Heart left ventricle (tissue), 16 donors: ENCODE measurements at regions not wholly inside any gene's neighbourhood (a gene's known extent, or its start where the extent isn't known, plus 50 kb on each side); places are given as distances from the start of the nearest gene placed in this dataset.
"Not testable (repeated sequence)": the region's sequence is repeated elsewhere in the genome, so short reads cannot be mapped to it uniquely, and the experiment has no call there.

Experiments
- ATAC-seq, 4 donors: fragments of 200-7000 bp; cut with Tn5 transposase; one replicate each; pipeline ENCODE4 v1.9.1; 2020 to 2022; ENCODE audit warnings: moderate library complexity in 4 of 4, mild to moderate bottlenecking in 3 of 4, moderate number of reproducible peaks in 1 of 4
- DNase-seq, 5 donors: peaks; one replicate each; pipeline ENCODE4 v3.0.0-alpha.2; 2020
- H3K27ac ChIP-seq, 12 donors: fragments of 200-600 bp; sonication (generic) in 4 of 12; one replicate each; pipeline versions ENCODE4 v1.5.0 to v1.8.0; 2016 to 2022; ENCODE audit warnings: mild to moderate bottlenecking in 2 of 12
- H3K27me3 ChIP-seq, 9 donors: fragments of 200-600 bp; sonication (generic) in 2 of 9; one replicate each; pipeline versions ENCODE4 v1.5.1 to v1.8.0; 2016 to 2022; ENCODE audit warnings: mild to moderate bottlenecking in 3 of 9
- H3K36me3 ChIP-seq, 9 donors: fragments of 200-600 bp; sonication (generic) in 2 of 9; one replicate each; pipeline versions ENCODE4 v1.5.0 to v1.8.0; 2018 to 2022; ENCODE audit warnings: mild to moderate bottlenecking in 2 of 9
- H3K4me1 ChIP-seq, 12 donors: fragments of 200-600 bp; sonication (generic) in 4 of 12; one replicate each; pipeline versions ENCODE4 v1.5.0 to v1.8.0; 2016 to 2022; ENCODE audit warnings: mild to moderate bottlenecking in 3 of 12
- H3K4me3 ChIP-seq, 12 donors: fragments of 200-600 bp; sonication (generic) in 4 of 12; one replicate each; pipeline versions ENCODE4 v1.5.0 to v1.8.0; 2017 to 2022; ENCODE audit warnings: mild to moderate bottlenecking in 9 of 12, moderate library complexity in 4 of 12
- H3K9me3 ChIP-seq, 12 donors: fragments of 200-600 bp; sonication (generic) in 4 of 12; one replicate each; pipeline versions ENCODE4 v1.5.0 to v1.8.0; 2016 to 2022; ENCODE audit warnings: mild to moderate bottlenecking in 1 of 12
- CTCF ChIP-seq, 12 donors: fragments of 200-600 bp; sonication (generic) in 4 of 12; IDR thresholded peaks; one replicate each; pipeline versions ENCODE4 v1.5.0 to v1.8.0; 2018 to 2022; ENCODE audit warnings: antibody characterized with exemption in 12 of 12, mild to moderate bottlenecking in 5 of 12
- POLR2A ChIP-seq, 2 donors: fragments of 450-650 bp; IDR thresholded peaks; one replicate each; pipeline ENCODE4 v1.6.1; 2017; ENCODE audit warnings: antibody characterized with exemption in 2 of 2, mild to moderate bottlenecking in 2 of 2, moderate library complexity in 2 of 2
- WGBS, 4 donors: extraction: QIAGEN DNeasy Blood & Tissue Kit in 2 of 4; methylation state at CpG; one replicate each; pipeline versions ENCODE4 v1.1.5 to v1.1.7; 2013 to 2018; 5-methylcytosine and 5-hydroxymethylcytosine counted together
- intact Hi-C, 10 donors: fragments of 100-400 bp; cut with DNase I; formaldehyde crosslinking; loops; one replicate each; pipeline versions ENCODE4 v1.11.1 to v1.14.2; 2022
- donor health status: ischemic (EF 13 %, LVEDD 7.1; RV severe dilation, severe dysfunction).
- donor health status: healthy with polysubstance abuse.
- donor health status: DM: no; HTN: yes; CAD: no.
- donor health status: DM: no; HTN: no; CAD: no.
- donor health status: ischemic (EF 25% LVEDD 6.9; RV normal size, moderate dysfunction).
- donor health status: ischemic (EF 25% LVEDD 5.7; RV mildly dilated, moderate dysfunction).
- donor health status: healthy.
- donor health status: DM: yes; HTN: yes; CAD: no.
- donor health status: ischemic (EF 35%, LVEDD 5.7; RV mildly dilated, moderate dysfunction).
- donor health status: nonischemic (EF 11% LVEDD 7.7; RV severe dilation, severe dysfunction).
- donor health status: DM: yes; HTN: yes; CAD: no.
- donor health status: PGD.
- donor health status: ischemic (EF 29% LVEDD 5.4; RV normal size, mild dysfunction).
- donor health status: nonischemic (EF 23%, LVEDD 6.1; RV moderate dilation, normal function).

DNA sequence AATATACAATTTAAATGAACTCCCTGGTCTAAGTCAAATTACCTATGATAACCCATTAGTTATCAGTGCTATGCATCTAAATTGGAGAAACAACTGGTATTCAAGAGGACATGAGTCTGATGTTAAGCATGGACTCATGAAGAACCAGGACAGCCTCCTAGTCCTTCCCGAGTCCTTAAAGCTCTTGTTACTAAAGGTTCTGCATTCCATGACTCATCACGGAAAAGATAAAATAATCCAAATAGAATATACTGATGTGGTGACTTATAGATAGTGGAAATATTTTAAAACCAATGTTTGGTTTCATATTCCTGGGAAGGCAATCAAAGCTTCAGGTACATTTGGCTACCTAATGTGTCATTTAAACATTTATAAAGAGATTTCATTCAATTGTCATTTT lies 117.2 kb upstream of the PMCH start:
- no peak for TF ChIP-seq CTCF (IDR thresholded peaks at IDR 0.05)
- no peak for TF ChIP-seq POLR2A (IDR thresholded peaks at IDR 0.05)
- intact Hi-C loops, result no loop called here
- Histone ChIP-seq H3K27me3 (no peaks in the 10 kb centered on the region), H3K9me3 (no peaks in the 10 kb centered on the region), H3K27ac (no peak overlapping the region), H3K4me1 (no peaks in the 10 kb centered on the region), H3K4me3 (no peak overlapping the region), H3K36me3 (no peaks in the 10 kb centered on the region)
- 77 to 91% (median 83%) methylated on average over 2 of the region's 2 CpGs for WGBS, 4 donors
- no peak for DNase-seq
- ATAC-seq, result no peak

DNA sequence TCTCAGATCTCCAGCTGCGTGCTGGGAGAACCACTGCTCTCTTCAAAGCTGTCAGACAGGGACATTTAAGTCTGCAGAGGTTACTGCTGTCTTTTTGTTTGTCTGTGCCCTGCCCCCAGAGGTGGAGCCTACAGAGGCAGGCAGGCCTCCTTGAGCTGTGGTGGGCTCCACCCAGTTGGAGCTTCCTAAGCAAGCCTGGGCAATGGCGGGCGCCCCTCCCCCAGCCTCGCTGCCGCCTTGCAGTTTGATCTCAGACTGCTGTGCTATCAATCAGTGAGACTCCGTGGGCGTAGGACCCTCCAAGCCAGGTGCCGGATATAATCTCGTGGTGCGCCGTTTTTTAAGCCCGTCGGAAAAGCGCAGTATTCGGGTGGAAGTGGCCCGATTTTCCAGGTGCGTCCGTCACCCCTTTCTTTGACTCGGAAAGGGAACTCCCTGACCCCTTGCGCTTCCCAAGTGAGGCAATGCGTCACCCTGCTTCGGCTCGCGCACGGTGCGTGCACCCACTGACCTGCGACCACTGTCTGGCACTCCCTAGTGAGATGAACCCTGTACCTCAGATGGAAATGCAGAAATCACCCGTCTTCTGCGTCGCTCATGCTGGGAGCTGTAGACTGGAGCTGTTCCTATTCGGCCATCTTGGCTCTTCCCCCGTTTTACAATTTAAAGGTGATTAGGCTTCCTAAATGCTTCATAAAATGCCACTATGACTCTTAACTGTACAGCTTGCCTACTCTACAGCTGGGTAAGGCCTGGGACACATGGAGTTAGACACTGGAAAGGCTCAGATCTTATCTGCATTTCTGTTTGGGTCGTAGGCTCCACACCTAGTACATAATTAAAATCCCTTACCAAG lies 115.7 kb upstream of the PMCH start:
- H3K36me3 ChIP-seq, ATAC-seq, H3K27me3 ChIP-seq, H3K27ac ChIP-seq, DNase-seq, H3K4me3 ChIP-seq, intact Hi-C loops, H3K4me1 ChIP-seq, H3K9me3 ChIP-seq: not testable (repeated sequence)
- 88 to 92% (median 90%) methylated on average over 30 to 32 of the region's 33 CpGs for WGBS, 4 donors

- H3K36me3 ChIP-seq, result no peaks in the 10 kb centered on the region
- no peak overlapping the region for H3K27ac ChIP-seq
- peaks cover 0 to 23% (median 10%) of the 10 kb centered on the region in 12 donors for H3K9me3 ChIP-seq
- TF ChIP-seq CTCF (IDR thresholded peaks at IDR 0.05) (no peak), POLR2A (IDR thresholded peaks at IDR 0.05) (no peak)
- no peak for DNase-seq
- ATAC-seq, result no peak
- WGBS, 4 donors, result 76 to 85% (median 81%) methylated on average over 2 of the region's 2 CpGs
- intact Hi-C loops, result no loop called here
- H3K4me1 ChIP-seq, result no peaks in the 10 kb centered on the region
- no peak overlapping the region for H3K4me3 ChIP-seq
- no peaks in the 10 kb centered on the region for H3K27me3 ChIP-seq
Measured at GRCh38 chr12:102305486-102305885, 107.9 kb upstream of the PMCH start.

- H3K27ac ChIP-seq, ATAC-seq, H3K4me3 ChIP-seq, H3K4me1 ChIP-seq, DNase-seq, H3K27me3 ChIP-seq, H3K36me3 ChIP-seq, intact Hi-C loops: not testable (repeated sequence)
- 66 to 77% (median 69%) methylated on average over 5 of the region's 5 CpGs for WGBS, 4 donors
- peaks cover 0 to 29% (median 10%) of the 10 kb centered on the region in 12 donors for H3K9me3 ChIP-seq
Measured at GRCh38 chr12:102304667-102305066, 107.0 kb upstream of the PMCH start.

DNA sequence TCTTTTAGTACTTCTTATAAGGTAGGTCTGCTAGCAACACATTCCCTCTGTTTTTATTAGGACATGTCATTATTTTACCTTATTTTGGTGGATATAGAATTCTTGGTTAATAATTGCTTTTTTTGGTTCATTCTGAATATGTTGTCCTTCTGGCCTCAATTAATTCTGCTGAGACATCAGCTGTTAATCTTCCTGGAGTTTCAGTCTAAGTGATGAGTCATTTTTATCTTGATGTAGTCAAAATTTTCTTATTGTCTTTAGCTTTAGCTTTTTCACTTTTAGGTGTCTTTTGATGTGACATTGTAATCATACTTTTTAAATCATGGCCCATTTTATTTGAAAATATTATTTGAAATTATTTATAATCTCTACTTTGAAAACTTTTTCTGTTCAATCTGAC lies 104.9 kb upstream of the PMCH start:
- H3K4me3 ChIP-seq, result no peak overlapping the region
- H3K27ac ChIP-seq, result no peak overlapping the region
- H3K4me1 ChIP-seq, result no peaks in the 10 kb centered on the region
- ATAC-seq (no peak), DNase-seq (no peak)
- H3K27me3 ChIP-seq, result no peaks in the 10 kb centered on the region
- no peaks in the 10 kb centered on the region for H3K36me3 ChIP-seq
- TF ChIP-seq POLR2A (IDR thresholded peaks at IDR 0.05) (no peak), CTCF (IDR thresholded peaks at IDR 0.05) (no peak)
- H3K9me3 ChIP-seq, result peaks cover 0 to 29% (median 10%) of the 10 kb centered on the region in 12 donors
- intact Hi-C loops, result no loop called here
